GM12872 (cell line): ENCODE measurements at regions not wholly inside any gene's neighbourhood (a gene's known extent, or its start where the extent isn't known, plus 50 kb on each side); places are given as distances from the start of the nearest gene placed in this dataset.

Experiments used
- TF ChIP-seq, protein P1 (sequence below): IDR thresholded peaks from 3 replicates; pipeline ENCODE4 v1.5.1; 2011; ENCODE audit warnings: low read depth, mild to moderate bottlenecking, low read length, moderate library complexity; ENCODE audit not compliant: insufficient read depth

DNA sequence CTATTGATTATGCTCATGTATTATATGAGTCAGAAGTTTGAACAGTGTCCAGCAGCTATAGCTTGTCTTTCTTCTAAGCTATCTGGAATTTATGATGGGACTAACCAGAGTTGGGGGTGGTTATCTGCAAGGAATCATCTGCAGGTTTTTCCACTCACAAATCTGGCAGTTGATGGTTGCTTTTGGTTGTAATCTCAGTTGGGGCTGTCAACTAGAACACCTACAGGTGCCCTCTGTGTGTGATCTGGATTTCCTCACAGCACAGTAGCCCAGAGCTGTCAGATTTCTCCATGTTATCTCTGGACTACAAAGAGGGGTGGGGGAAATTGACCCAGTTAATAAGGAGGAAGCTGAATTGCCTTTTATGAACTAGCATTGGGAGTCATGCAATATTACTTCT, 51.4 kb upstream of the MAP9 start:
- TF ChIP-seq, protein P1, sequence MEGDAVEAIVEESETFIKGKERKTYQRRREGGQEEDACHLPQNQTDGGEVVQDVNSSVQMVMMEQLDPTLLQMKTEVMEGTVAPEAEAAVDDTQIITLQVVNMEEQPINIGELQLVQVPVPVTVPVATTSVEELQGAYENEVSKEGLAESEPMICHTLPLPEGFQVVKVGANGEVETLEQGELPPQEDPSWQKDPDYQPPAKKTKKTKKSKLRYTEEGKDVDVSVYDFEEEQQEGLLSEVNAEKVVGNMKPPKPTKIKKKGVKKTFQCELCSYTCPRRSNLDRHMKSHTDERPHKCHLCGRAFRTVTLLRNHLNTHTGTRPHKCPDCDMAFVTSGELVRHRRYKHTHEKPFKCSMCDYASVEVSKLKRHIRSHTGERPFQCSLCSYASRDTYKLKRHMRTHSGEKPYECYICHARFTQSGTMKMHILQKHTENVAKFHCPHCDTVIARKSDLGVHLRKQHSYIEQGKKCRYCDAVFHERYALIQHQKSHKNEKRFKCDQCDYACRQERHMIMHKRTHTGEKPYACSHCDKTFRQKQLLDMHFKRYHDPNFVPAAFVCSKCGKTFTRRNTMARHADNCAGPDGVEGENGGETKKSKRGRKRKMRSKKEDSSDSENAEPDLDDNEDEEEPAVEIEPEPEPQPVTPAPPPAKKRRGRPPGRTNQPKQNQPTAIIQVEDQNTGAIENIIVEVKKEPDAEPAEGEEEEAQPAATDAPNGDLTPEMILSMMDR, result no peak

- TF ChIP-seq, protein P1, result no peak
Observed at GRCh38 chr4:155426953-155427352, 50.2 kb upstream of the MAP9 start.
